Endothelial cell (in vitro differentiated cells): ENCODE measurements at regions not wholly inside any gene's neighbourhood (a gene's known extent, or its start where the extent isn't known, plus 50 kb on each side); places are given as distances from the start of the nearest gene placed in this dataset.

Source experiments
- DNase-seq: peaks from one replicate; pipeline ENCODE4 v3.0.0; 2021; ENCODE audit warnings: low spot score
- H3K27ac Mint-ChIP-seq: one replicate; pipeline ENCODE4 v1.8.0; 2021; ENCODE audit warnings: mixed read lengths, inconsistent platforms; ENCODE audit not compliant: unreplicated experiment
- H3K27me3 Mint-ChIP-seq: one replicate; pipeline ENCODE4 v1.8.0; 2021; ENCODE audit warnings: mild to moderate bottlenecking, moderate library complexity, mixed read lengths, inconsistent platforms; ENCODE audit not compliant: unreplicated experiment
- H3K36me3 Mint-ChIP-seq: one replicate; pipeline ENCODE4 v1.8.0; 2021; ENCODE audit warnings: mild to moderate bottlenecking, low read depth, mixed read lengths, inconsistent platforms; ENCODE audit not compliant: unreplicated experiment
- H3K4me1 Mint-ChIP-seq: one replicate; pipeline ENCODE4 v1.8.0; 2021; ENCODE audit warnings: mild to moderate bottlenecking, mixed read lengths, inconsistent platforms; ENCODE audit not compliant: unreplicated experiment
- H3K4me3 Mint-ChIP-seq: one replicate; pipeline ENCODE4 v1.8.0; 2021; ENCODE audit warnings: mild to moderate bottlenecking, mixed read lengths, inconsistent platforms; ENCODE audit not compliant: unreplicated experiment
- H3K9me3 Mint-ChIP-seq: one replicate; pipeline ENCODE4 v1.8.0; 2021; ENCODE audit warnings: mixed read lengths, inconsistent platforms; ENCODE audit not compliant: unreplicated experiment
- CTCF ChIP-seq: fragments of 200-600 bp; sonication (generic); IDR thresholded peaks from one replicate; pipeline ENCODE4 v1.5.0; 2021; ENCODE audit warnings: antibody characterized with exemption; ENCODE audit not compliant: unreplicated experiment

GRCh38 chr4:13316354-13316753, 167.8 kb downstream of the RAB28 start:
- Mint-ChIP-seq H3K27ac (no peak overlapping the region), H3K4me1 (no peaks in the 10 kb centered on the region), H3K4me3 (no peak overlapping the region), H3K36me3 (no peaks in the 10 kb centered on the region), H3K27me3 (no peaks in the 10 kb centered on the region), H3K9me3 (no peaks in the 10 kb centered on the region)
- no peak for DNase-seq
- no peak for TF ChIP-seq CTCF

- H3K9me3 Mint-ChIP-seq = no peaks in the 10 kb centered on the region
- no peaks in the 10 kb centered on the region for H3K36me3 Mint-ChIP-seq
- H3K27ac Mint-ChIP-seq = no peak overlapping the region
- DNase-seq = no peak
- no peak for TF ChIP-seq CTCF
- H3K27me3 Mint-ChIP-seq = no peaks in the 10 kb centered on the region
- H3K4me1 Mint-ChIP-seq = no peaks in the 10 kb centered on the region
- no peak overlapping the region for H3K4me3 Mint-ChIP-seq
Observed at GRCh38 chr4:13313856-13314255, 170.3 kb downstream of the RAB28 start.

GRCh38 chr4:13312264-13312663, 171.9 kb downstream of the RAB28 start:
- Mint-ChIP-seq H3K4me3 (no peak overlapping the region), H3K27me3 (no peaks in the 10 kb centered on the region), H3K9me3 (no peaks in the 10 kb centered on the region), H3K4me1 (no peaks in the 10 kb centered on the region), H3K27ac (no peak overlapping the region), H3K36me3 (no peaks in the 10 kb centered on the region)
- DNase-seq = no peak
- TF ChIP-seq CTCF = no peak

- no peak overlapping the region for H3K27ac Mint-ChIP-seq
- no peak for DNase-seq
- no peaks in the 10 kb centered on the region for H3K36me3 Mint-ChIP-seq
- no peaks in the 10 kb centered on the region for H3K4me1 Mint-ChIP-seq
- H3K9me3 Mint-ChIP-seq = no peaks in the 10 kb centered on the region
- no peak for TF ChIP-seq CTCF
- no peaks in the 10 kb centered on the region for H3K27me3 Mint-ChIP-seq
- no peak overlapping the region for H3K4me3 Mint-ChIP-seq
Observed at GRCh38 chr4:13309751-13310150, 174.4 kb downstream of the RAB28 start.

- Mint-ChIP-seq H3K27ac (no peak overlapping the region), H3K4me1 (no peaks in the 10 kb centered on the region), H3K9me3 (no peaks in the 10 kb centered on the region), H3K36me3 (no peaks in the 10 kb centered on the region), H3K4me3 (no peak overlapping the region), H3K27me3 (no peaks in the 10 kb centered on the region)
- no peak for DNase-seq
- no peak for TF ChIP-seq CTCF
Observed at GRCh38 chr4:13306356-13306755, 177.8 kb downstream of the RAB28 start.
